Activated B cell treated with CpG ODN at 0.5 μM for 24 hours (primary cell): ENCODE measurements at regions not wholly inside any gene's neighbourhood (a gene's known extent, or its start where the extent isn't known, plus 50 kb on each side); places are given as distances from the start of the nearest gene placed in this dataset.

Experiments
- ATAC-seq: fragments of 200-7000 bp; cut with Tn5 transposase; one replicate; pipeline ENCODE4 v1.10.0; 2021; ENCODE audit warnings: low read depth, mild to moderate bottlenecking, moderate library complexity
- CTCF ChIA-PET: fragments of 350-600 bp; sonication (Branson Sonifier 250); formaldehyde crosslinking; loops from one replicate; lab custom pipeline; 2021; ENCODE audit warnings: antibody characterized with exemption; lab: Charles Lee
- POLR2A ChIA-PET: fragments of 350-600 bp; sonication (Branson Sonifier 250); formaldehyde crosslinking; loops from one replicate; lab custom pipeline; 2021; ENCODE audit warnings: antibody characterized with exemption; lab: Charles Lee
- DNase-seq: peaks from one replicate; pipeline ENCODE4 v3.0.0; 2022
- H3K27ac Mint-ChIP-seq: one replicate; pipeline ENCODE4 v1.8.0; 2020; ENCODE audit warnings: mixed read lengths
- H3K27me3 Mint-ChIP-seq: one replicate; pipeline ENCODE4 v1.8.0; 2021; ENCODE audit warnings: mixed read lengths
- H3K36me3 Mint-ChIP-seq: one replicate; pipeline ENCODE4 v1.8.0; 2021; ENCODE audit warnings: low read depth, mixed read lengths
- H3K4me1 Mint-ChIP-seq: one replicate; pipeline ENCODE4 v1.8.0; 2021; ENCODE audit warnings: mixed read lengths
- H3K4me3 Mint-ChIP-seq: one replicate; pipeline ENCODE4 v1.8.0; 2020; ENCODE audit warnings: mild to moderate bottlenecking, mixed read lengths
- H3K9me3 Mint-ChIP-seq: one replicate; pipeline ENCODE4 v1.8.0; 2020; ENCODE audit warnings: mixed read lengths
- CTCF ChIP-seq: fragments of 200-600 bp; IDR thresholded peaks from one replicate; pipeline ENCODE4 v1.8.0; 2022; ENCODE audit warnings: antibody characterized with exemption, mild to moderate bottlenecking
- intact Hi-C: fragments of 100-400 bp; cut with micrococcal nuclease; formaldehyde crosslinking; loops from one replicate; pipeline ENCODE4 v1.15.1; 2024

DNA sequence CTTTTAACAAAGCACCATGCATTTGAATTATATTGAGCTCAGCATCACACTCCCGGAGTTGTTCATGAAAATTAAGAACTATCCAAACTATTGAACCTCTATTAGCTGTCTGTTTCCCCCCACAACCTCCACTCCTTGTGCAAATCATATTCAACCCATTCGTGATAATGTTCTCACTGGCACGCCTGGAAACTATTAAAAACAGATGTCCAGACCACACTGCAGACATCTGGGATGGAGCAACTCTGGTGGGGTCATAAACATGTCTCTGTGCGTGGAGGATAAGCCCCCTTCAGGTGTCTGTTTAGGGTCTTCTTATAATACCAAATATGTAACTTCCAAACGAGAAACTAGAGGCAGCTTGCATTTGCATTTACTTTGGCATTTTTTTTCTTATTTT lies 193.7 kb downstream of the TFAP2A start:
- no peaks in the 10 kb centered on the region for H3K4me1 Mint-ChIP-seq
- ChIA-PET CTCF (no interaction called here), POLR2A (no interaction called here)
- ATAC-seq = no peak
- TF ChIP-seq CTCF = no peak
- intact Hi-C loops = no loop called here
- H3K4me3 Mint-ChIP-seq = no peak overlapping the region
- no peaks in the 10 kb centered on the region for H3K36me3 Mint-ChIP-seq
- peaks cover 5% of the 10 kb centered on the region for H3K27me3 Mint-ChIP-seq
- no peaks in the 10 kb centered on the region for H3K9me3 Mint-ChIP-seq
- no peak overlapping the region for H3K27ac Mint-ChIP-seq
- no peak for DNase-seq

DNA sequence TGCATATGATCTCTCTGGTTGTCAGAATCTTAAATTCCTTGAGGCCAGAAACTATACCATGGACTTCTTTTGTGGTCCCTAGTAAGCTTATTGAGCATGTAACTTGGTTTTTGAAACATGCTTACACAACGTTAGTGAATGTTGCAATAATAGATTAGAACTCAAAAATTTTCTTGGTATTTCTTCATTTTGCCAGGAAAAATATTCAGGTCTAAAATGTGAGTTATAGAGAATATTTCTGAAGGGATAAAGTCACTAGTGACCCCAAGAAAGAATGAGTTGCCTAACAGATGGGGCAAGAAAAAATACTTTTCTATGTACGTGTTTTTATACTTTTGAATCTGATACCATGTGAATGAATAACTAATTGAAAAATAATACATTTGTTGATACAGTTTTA lies 195.4 kb downstream of the TFAP2A start:
- H3K4me1 Mint-ChIP-seq = no peaks in the 10 kb centered on the region
- ATAC-seq (no peak), DNase-seq (no peak)
- TF ChIP-seq CTCF = no peak
- peaks cover 5% of the 10 kb centered on the region for H3K27me3 Mint-ChIP-seq
- intact Hi-C loops = no loop called here
- H3K36me3 Mint-ChIP-seq = no peaks in the 10 kb centered on the region
- ChIA-PET CTCF (no interaction called here), POLR2A (no interaction called here)
- no peak overlapping the region for H3K4me3 Mint-ChIP-seq
- no peaks in the 10 kb centered on the region for H3K9me3 Mint-ChIP-seq
- H3K27ac Mint-ChIP-seq = no peak overlapping the region

GRCh38 chr6:10217111-10217510 lies 197.8 kb downstream of the TFAP2A start:
- Mint-ChIP-seq H3K4me1 (no peaks in the 10 kb centered on the region), H3K9me3 (no peaks in the 10 kb centered on the region), H3K27ac (no peak overlapping the region), H3K27me3 (peaks cover 7% of the 10 kb centered on the region), H3K36me3 (no peaks in the 10 kb centered on the region), H3K4me3 (no peak overlapping the region)
- ChIA-PET CTCF (no interaction called here), POLR2A (no interaction called here)
- TF ChIP-seq CTCF = no peak
- ATAC-seq (no peak), DNase-seq (no peak)
- intact Hi-C loops = no loop called here

GRCh38 chr6:10215326-10216110 lies 199.4 kb downstream of the TFAP2A start:
- CTCF ChIA-PET = no interaction called here

GRCh38 chr6:10210052-10210451 lies 204.8 kb downstream of the TFAP2A start:
- ATAC-seq (no peak), DNase-seq (no peak)
- Mint-ChIP-seq H3K9me3 (no peaks in the 10 kb centered on the region), H3K27ac (no peak overlapping the region), H3K27me3 (peaks cover 2% of the 10 kb centered on the region), H3K4me1 (no peaks in the 10 kb centered on the region), H3K36me3 (no peaks in the 10 kb centered on the region), H3K4me3 (no peak overlapping the region)
- ChIA-PET POLR2A (no interaction called here), CTCF (no interaction called here)
- intact Hi-C loops = no loop called here
- TF ChIP-seq CTCF = no peak

More at GRCh38 chr6:10215326-10216110, 199.4 kb downstream of the TFAP2A start:
- no peak for TF ChIP-seq CTCF
- Mint-ChIP-seq H3K9me3 (no peaks in the 10 kb centered on the region), H3K36me3 (no peaks in the 10 kb centered on the region), H3K27ac (no peak overlapping the region), H3K4me3 (no peak overlapping the region), H3K27me3 (peaks cover 2% of the 10 kb centered on the region), H3K4me1 (no peaks in the 10 kb centered on the region)
- DNase-seq = no peak
- intact Hi-C loops = no loop called here
- POLR2A ChIA-PET = no interaction called here
- no peak for ATAC-seq
